GM10266 (cell line): ENCODE measurements at regions not wholly inside any gene's neighbourhood (a gene's known extent, or its start where the extent isn't known, plus 50 kb on each side); places are given as distances from the start of the nearest gene placed in this dataset.

Source experiments
- DNase-seq: peaks from one replicate; pipeline ENCODE4 v3.0.0; 2012; ENCODE audit errors: extremely low spot score
- TF ChIP-seq, protein P1 (sequence below): IDR thresholded peaks from 2 replicates; pipeline ENCODE4 v1.5.1; 2012; ENCODE audit warnings: mild to moderate bottlenecking, low read depth; ENCODE audit not compliant: control insufficient read depth, insufficient read depth; ENCODE audit errors: missing control alignments

GRCh38 chr2:180709392-180710145 is 270.8 kb upstream of the UBE2E3 start:
- TF ChIP-seq, protein P1, sequence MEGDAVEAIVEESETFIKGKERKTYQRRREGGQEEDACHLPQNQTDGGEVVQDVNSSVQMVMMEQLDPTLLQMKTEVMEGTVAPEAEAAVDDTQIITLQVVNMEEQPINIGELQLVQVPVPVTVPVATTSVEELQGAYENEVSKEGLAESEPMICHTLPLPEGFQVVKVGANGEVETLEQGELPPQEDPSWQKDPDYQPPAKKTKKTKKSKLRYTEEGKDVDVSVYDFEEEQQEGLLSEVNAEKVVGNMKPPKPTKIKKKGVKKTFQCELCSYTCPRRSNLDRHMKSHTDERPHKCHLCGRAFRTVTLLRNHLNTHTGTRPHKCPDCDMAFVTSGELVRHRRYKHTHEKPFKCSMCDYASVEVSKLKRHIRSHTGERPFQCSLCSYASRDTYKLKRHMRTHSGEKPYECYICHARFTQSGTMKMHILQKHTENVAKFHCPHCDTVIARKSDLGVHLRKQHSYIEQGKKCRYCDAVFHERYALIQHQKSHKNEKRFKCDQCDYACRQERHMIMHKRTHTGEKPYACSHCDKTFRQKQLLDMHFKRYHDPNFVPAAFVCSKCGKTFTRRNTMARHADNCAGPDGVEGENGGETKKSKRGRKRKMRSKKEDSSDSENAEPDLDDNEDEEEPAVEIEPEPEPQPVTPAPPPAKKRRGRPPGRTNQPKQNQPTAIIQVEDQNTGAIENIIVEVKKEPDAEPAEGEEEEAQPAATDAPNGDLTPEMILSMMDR: no peak
- no peak for DNase-seq

GRCh38 chr2:180707884-180708205 is 272.6 kb upstream of the UBE2E3 start:
- TF ChIP-seq, protein P1: no peak
- DNase-seq: no peak

GRCh38 chr2:180707175-180707883 is 273.1 kb upstream of the UBE2E3 start:
- TF ChIP-seq, protein P1: no peak
- no peak for DNase-seq

DNA sequence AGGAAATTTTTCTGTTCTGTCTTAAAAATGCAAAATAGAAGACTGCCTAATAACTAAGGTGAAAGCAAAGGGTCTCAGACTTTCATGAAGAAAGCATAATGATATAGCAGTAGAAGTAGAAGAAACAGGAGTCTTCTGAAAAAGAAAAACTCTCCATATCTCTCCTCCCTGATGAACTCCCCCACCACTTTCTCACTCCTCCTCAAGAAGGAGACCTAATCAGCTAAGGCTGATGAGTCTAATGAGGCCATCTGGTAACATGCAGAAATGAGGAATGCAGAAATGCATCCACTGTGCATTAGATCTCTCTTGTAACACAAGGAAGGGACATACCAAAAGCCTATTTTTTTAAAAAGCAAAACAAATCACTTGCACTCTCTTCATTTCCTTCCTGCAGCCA is 273.7 kb upstream of the UBE2E3 start:
- DNase-seq: no peak
- TF ChIP-seq, protein P1: no peak

GRCh38 chr2:180705551-180705950 is 274.9 kb upstream of the UBE2E3 start:
- DNase-seq: no peak
- TF ChIP-seq, protein P1: no peak

- TF ChIP-seq, protein P1: no peak
- no peak for DNase-seq
Measured at GRCh38 chr2:180705122-180705521, 275.3 kb upstream of the UBE2E3 start.
